ENCODE measurements at regions not wholly inside any gene's neighbourhood (a gene's known extent, or its start where the extent isn't known, plus 50 kb on each side); places are given as distances from the start of the nearest gene placed in this dataset.

GRCh38 chr9:108780942-108781734 is 74.6 kb downstream of the ACTL7B start:
- peak; percentile 91 for FAIRE-seq

GRCh38 chr9:108779551-108780325 is 76.0 kb downstream of the ACTL7B start:
- Histone ChIP-seq H2AFZ (ENCODE audit: control insufficient read depth, low read length) (no peak overlapping the region), H3K27ac (ENCODE audit: control insufficient read depth, insufficient read depth, low read length) (no peak overlapping the region), H3K27me3 (ENCODE audit: control insufficient read depth, extremely low read depth, insufficient read depth, low read length) (no peaks in the 10 kb centered on the region), H3K4me3 (ENCODE audit: control insufficient read depth in 2 of 3, extremely low read depth in 1 of 3, insufficient read depth in 2 of 3, low read depth in 1 of 3, low read length in 3 of 3) (no peak overlapping the region), H3K9ac (ENCODE audit: control insufficient read depth, extremely low read depth, insufficient read depth, low read length) (no peak overlapping the region), H3K79me2 (ENCODE audit: control insufficient read depth, insufficient read depth, low read length) (no peaks in the 10 kb centered on the region), H3K4me1 (ENCODE audit: control insufficient read depth, extremely low read depth, insufficient read depth, low read length) (peaks cover 33% of the 10 kb centered on the region), H3K4me2 (ENCODE audit: control insufficient read depth, extremely low read depth, insufficient read depth, low read depth, low read length) (no peak overlapping the region), H3K9me3 (ENCODE audit: control insufficient read depth, low read depth, low read length) (no peaks in the 10 kb centered on the region), H3K9me1 (ENCODE audit: control insufficient read depth, extremely low read depth, insufficient read depth, low read length) (peaks cover 2% of the 10 kb centered on the region), H4K20me1 (ENCODE audit: control insufficient read depth, extremely low read depth, insufficient read depth, low read length) (no peaks in the 10 kb centered on the region), H3K36me3 (ENCODE audit: control insufficient read depth in 2 of 2, extremely low read depth in 1 of 2, insufficient read depth in 2 of 2, low read length in 2 of 2) (no peaks in the 10 kb centered on the region)
- dilution Hi-C loops (cut with MboI; ENCODE audit: extremely low pct_ligation_motif_present, low sequenced_read_pairs), result loop anchor here (5.0 kb wide), 1 partner anchor 48 kb away; no protein-coding TSS in a partner anchor
- FAIRE-seq, result peak; percentile 46
- DNase-seq (ENCODE audit: low read depth, low spot score), result no peak
- TF ChIP-seq EZH2 (IDR thresholded peaks at IDR 0.05; ENCODE audit: low read length) (no peak), CTCF (optimal IDR thresholded peaks at IDR 0.05 in 1 of 3, IDR thresholded peaks at IDR 0.05 in 1 of 3, conservative IDR thresholded peaks at IDR 0.05 in 1 of 3; ENCODE audit: extremely low read depth in 1 of 3, insufficient read depth in 2 of 3, low read length in 3 of 3) (no peak)

More at GRCh38 chr9:108780942-108781734, 74.6 kb downstream of the ACTL7B start:
- H3K9me3 ChIP-seq (ENCODE audit: control insufficient read depth, low read depth, low read length), result no peaks in the 10 kb centered on the region
- H3K4me3 ChIP-seq (ENCODE audit: control insufficient read depth in 2 of 3, extremely low read depth in 1 of 3, insufficient read depth in 2 of 3, low read depth in 1 of 3, low read length in 3 of 3), result no peak overlapping the region
- H3K9me1 ChIP-seq (ENCODE audit: control insufficient read depth, extremely low read depth, insufficient read depth, low read length), result peaks cover 2% of the 10 kb centered on the region
- no peak for DNase-seq (ENCODE audit: low read depth, low spot score)
- H2AFZ ChIP-seq (ENCODE audit: control insufficient read depth, low read length), result peak overlapping the region; percentile 80
- no peak for TF ChIP-seq CTCF (optimal IDR thresholded peaks at IDR 0.05 in 1 of 3, IDR thresholded peaks at IDR 0.05 in 1 of 3, conservative IDR thresholded peaks at IDR 0.05 in 1 of 3; ENCODE audit: extremely low read depth in 1 of 3, insufficient read depth in 2 of 3, low read length in 3 of 3)
- TF ChIP-seq EZH2 (IDR thresholded peaks at IDR 0.05; ENCODE audit: low read length), result no peak
- H3K9ac ChIP-seq (ENCODE audit: control insufficient read depth, extremely low read depth, insufficient read depth, low read length), result peak overlapping the region; percentile 39
- no peaks in the 10 kb centered on the region for H4K20me1 ChIP-seq (ENCODE audit: control insufficient read depth, extremely low read depth, insufficient read depth, low read length)
- H3K36me3 ChIP-seq (ENCODE audit: control insufficient read depth in 2 of 2, extremely low read depth in 1 of 2, insufficient read depth in 2 of 2, low read length in 2 of 2), result no peaks in the 10 kb centered on the region
- no peaks in the 10 kb centered on the region for H3K27me3 ChIP-seq (ENCODE audit: control insufficient read depth, extremely low read depth, insufficient read depth, low read length)
- peaks cover 37% of the 10 kb centered on the region for H3K4me1 ChIP-seq (ENCODE audit: control insufficient read depth, extremely low read depth, insufficient read depth, low read length)
- no peaks in the 10 kb centered on the region for H3K79me2 ChIP-seq (ENCODE audit: control insufficient read depth, insufficient read depth, low read length)
- peak overlapping the region; percentile 1 for H3K27ac ChIP-seq (ENCODE audit: control insufficient read depth, insufficient read depth, low read length)
- peak overlapping the region; percentile 61 for H3K4me2 ChIP-seq (ENCODE audit: control insufficient read depth, extremely low read depth, insufficient read depth, low read depth, low read length)
- dilution Hi-C loops (cut with MboI; ENCODE audit: extremely low pct_ligation_motif_present, low sequenced_read_pairs), result no loop called here

Measured in keratinocyte (primary cell).